ENCODE measurements at regions not wholly inside any gene's neighbourhood (a gene's known extent, or its start where the extent isn't known, plus 50 kb on each side); places are given as distances from the start of the nearest gene placed in this dataset.
A peak's percentile ranks its signal among the peaks of the same experiment; 100 is the strongest.
"Not testable (repeated sequence)": the region's sequence is repeated elsewhere in the genome, so short reads cannot be mapped to it uniquely, and the experiment has no call there.

DNA sequence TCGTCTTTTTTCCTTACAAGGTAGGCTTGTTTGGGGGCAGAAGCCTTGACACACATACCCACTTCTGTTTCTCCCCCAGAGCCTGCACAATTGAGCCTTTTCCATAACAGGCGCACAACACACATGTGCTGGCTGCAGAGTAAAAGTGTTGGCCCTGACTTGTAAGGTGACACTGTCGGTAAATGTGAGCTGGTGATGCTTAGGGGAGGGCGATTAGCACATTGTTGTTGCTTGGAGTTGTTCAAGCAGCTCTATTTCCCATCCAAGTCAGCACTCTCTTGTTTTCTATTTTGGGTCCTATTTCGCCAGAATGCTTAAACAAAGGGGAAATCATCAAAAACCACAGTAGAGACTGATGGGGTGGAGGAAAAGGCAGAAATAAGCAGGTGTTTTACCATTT lies 51.9 kb upstream of the PTPRJ start:
- Mint-ChIP-seq H3K27ac (peak overlapping the region in 2 of 3 donors; percentile 29 to 41), H3K27me3 (no peaks in the 10 kb centered on the region), H3K36me3 (no peaks in the 10 kb centered on the region), H3K9me3 (no peaks in the 10 kb centered on the region), H3K4me3 (peak overlapping the region in 3 of 4 donors; percentile 21 to 81 (median 66)), H3K4me1 (peaks cover 13 to 23% (median 18%) of the 10 kb centered on the region in 3 donors)

DNA sequence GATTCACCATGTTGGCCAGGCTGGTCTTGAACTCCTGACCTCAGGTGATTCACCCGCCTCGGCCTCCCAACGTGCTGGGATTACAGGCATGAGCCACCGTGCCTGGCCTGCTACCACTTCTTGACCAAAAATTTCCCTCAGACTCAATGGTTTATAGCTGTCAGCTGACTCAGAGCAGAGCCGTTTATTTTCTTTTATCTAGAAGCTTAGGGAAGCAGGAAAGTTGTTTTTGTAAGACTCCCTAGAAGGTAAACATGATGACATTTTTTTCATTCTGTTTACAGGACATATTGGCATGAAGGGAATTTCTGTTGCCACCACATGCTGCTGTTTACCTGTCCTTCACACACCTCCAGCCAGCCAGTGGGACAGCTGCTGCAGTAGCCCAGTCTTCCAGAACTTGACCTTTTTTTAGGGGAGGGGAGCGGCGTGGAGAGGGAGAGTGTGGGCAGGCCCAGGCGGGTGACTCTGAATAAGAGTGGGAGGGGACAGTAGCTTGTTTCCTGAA lies 56.1 kb upstream of the PTPRJ start:
- Mint-ChIP-seq H3K27ac (no peak overlapping the region), H3K4me1 (peaks cover 29 to 39% (median 38%) of the 10 kb centered on the region in 3 donors), H3K4me3 (peak overlapping the region in 1 of 4 donors; percentile 84), H3K36me3 (no peaks in the 10 kb centered on the region), H3K9me3 (no peaks in the 10 kb centered on the region), H3K27me3 (no peaks in the 10 kb centered on the region)

DNA sequence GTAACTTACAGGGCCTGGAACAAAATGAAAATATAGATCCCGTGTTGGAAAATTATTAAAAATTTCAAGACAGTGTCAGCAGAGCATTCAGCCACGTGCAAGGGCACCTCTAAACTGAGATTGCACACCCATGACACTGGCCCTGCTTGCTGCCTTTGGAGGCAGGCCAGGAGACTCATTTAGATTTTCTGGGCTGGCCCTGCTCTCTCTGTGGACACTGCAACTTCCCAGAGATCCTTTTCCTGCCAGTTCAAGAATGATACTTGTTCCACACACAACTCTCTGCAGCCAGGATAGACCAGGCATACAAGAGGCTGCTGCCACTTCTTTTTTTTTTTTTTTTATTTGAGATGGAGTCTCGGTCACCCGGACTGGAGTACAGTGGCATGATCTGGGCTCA lies 56.7 kb upstream of the PTPRJ start:
- Mint-ChIP-seq H3K4me3 (peak overlapping the region in 2 of 4 donors; percentile 53 to 68), H3K9me3 (no peaks in the 10 kb centered on the region)

DNA sequence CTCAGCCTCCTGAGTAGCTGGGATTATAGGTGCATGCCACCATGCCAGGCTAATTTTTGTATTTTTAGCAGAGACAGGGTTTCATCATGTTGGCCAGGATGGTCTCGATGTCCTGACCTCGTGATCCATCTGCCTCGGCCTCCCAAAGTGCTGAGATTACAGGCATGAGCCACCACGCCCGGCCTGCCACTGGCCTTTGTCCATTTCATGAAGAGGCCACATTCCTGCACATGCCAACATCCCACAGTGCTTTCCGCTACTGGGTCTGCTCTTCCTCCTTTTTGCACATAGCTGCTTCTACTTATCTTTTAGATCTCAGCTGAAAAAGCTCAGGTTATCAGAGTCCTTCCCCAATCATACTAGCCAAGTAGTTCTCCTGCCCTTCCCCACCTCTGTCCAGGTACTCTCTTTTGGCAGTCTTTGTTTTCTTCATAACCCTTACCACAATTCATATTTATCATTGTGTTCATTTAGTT lies 59.2 kb upstream of the PTPRJ start:
- H3K36me3 Mint-ChIP-seq, H3K9me3 Mint-ChIP-seq, H3K27me3 Mint-ChIP-seq: not testable (repeated sequence)
- Mint-ChIP-seq H3K4me1 (peaks cover 31 to 55% (median 50%) of the 10 kb centered on the region in 3 donors), H3K27ac (peak overlapping the region; percentile 86 to 99 (median 97)), H3K4me3 (peak overlapping the region in 3 of 4 donors; percentile 60 to 94 (median 86))

More for the DNA sequence above, 56.7 kb upstream of the PTPRJ start:
- H3K4me1 Mint-ChIP-seq: peaks cover 31 to 42% (median 41%) of the 10 kb centered on the region in 3 donors
- no peaks in the 10 kb centered on the region for H3K27me3 Mint-ChIP-seq
- H3K36me3 Mint-ChIP-seq: no peaks in the 10 kb centered on the region
- no peak overlapping the region for H3K27ac Mint-ChIP-seq

DNA sequence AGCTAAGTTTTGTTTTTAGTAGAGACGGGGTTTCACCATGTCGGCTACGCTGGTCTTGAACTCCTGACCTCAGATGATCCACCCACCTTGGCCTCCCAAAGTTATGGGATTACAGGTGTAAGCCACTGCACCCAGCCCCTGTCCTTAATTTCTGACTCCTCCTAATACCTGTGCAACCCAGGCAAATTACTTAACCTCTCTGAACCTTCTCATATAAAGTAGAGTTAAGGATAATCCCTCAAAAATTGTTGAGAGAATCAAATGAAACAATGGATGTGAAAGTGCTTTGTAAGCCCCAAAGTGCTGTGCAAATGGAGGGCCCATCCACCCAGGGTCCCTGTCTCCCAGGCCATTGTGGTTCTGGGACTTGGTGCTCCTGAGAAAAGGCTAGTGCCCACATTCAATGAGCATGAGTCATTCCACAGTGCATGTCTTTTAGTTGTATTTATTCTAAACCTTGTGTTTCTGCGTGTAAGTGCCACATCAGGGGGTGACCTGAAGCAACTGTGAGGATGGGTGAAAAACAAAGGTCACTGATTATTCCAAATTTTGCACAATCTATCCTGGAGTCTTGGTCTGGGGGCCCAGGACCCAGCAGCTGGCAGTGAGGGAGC lies 61.4 kb upstream of the PTPRJ start:
- no peaks in the 10 kb centered on the region for H3K27me3 Mint-ChIP-seq
- H3K4me3 Mint-ChIP-seq: peak overlapping the region in 3 of 4 donors; percentile 84 to 94 (median 87)
- peak overlapping the region; percentile 86 to 99 (median 95) for H3K27ac Mint-ChIP-seq
- H3K4me1 Mint-ChIP-seq: peaks cover 45 to 66% (median 55%) of the 10 kb centered on the region in 3 donors
- H3K36me3 Mint-ChIP-seq: no peaks in the 10 kb centered on the region
- no peaks in the 10 kb centered on the region for H3K9me3 Mint-ChIP-seq

DNA sequence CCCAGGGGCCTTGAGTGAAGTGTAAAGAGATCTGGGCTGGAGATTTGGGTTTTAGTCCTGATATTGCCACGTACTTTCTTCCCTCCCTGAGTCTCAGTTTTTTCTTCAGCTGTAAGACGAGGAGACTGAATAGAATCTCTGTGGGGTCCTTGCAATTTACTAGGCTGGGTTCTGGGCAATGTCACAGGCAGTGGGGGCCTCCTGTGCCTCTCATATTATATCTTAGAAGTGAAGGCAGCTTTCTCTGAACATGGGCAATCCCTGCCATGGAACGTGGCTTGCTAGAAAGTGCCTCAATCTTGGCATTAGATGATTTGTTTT lies 62.0 kb upstream of the PTPRJ start:
- no peaks in the 10 kb centered on the region for H3K36me3 Mint-ChIP-seq
- no peaks in the 10 kb centered on the region for H3K9me3 Mint-ChIP-seq
- H3K27ac Mint-ChIP-seq: peak overlapping the region; percentile 86 to 99 (median 95)
- H3K4me1 Mint-ChIP-seq: peaks cover 52 to 71% (median 61%) of the 10 kb centered on the region in 3 donors
- H3K4me3 Mint-ChIP-seq: peak overlapping the region; percentile 63 to 87 (median 82)
- H3K27me3 Mint-ChIP-seq: no peaks in the 10 kb centered on the region

DNA sequence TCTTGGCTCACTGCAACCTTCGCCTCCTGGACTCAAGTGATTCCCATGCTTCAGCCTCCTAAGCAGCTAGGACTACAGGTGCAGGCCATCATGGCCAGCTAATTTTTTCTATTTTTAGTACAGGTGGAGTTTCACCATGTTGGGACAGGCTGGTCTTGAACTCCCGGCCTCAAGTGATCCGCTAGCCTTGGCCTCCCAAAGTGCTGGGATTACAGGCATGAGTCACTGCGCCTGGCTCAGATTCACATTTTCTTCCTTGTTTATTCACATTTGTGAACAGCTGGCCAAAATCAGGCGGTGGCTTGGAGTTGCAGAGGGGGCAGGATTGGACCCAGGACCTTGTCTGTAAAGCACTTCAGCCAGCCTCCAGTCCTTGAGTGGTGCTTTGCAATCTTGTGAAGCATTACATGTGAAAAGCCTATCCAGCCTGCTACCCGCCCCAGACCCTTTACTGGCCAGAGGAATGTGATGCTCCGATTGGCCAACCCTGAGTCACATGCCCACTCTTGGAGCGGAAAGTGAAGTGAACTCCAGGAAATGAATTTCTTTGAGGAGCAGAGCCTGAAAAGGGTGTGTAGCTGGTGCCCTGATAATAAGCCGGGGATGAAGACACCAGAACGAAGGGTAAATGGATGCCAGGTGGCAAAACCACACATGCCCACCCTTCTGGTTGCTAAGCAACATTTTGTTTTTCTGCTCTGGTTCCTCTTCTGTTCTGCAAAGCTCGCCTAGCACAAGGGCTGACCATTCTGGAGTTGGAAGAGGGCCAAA lies 62.6 kb upstream of the PTPRJ start:
- Mint-ChIP-seq H3K36me3 (no peaks in the 10 kb centered on the region), H3K4me1 (peaks cover 57 to 73% (median 61%) of the 10 kb centered on the region in 3 donors), H3K27ac (peak overlapping the region; percentile 86 to 99 (median 95)), H3K27me3 (no peaks in the 10 kb centered on the region), H3K9me3 (no peaks in the 10 kb centered on the region), H3K4me3 (peak overlapping the region; percentile 63 to 87 (median 82))

DNA sequence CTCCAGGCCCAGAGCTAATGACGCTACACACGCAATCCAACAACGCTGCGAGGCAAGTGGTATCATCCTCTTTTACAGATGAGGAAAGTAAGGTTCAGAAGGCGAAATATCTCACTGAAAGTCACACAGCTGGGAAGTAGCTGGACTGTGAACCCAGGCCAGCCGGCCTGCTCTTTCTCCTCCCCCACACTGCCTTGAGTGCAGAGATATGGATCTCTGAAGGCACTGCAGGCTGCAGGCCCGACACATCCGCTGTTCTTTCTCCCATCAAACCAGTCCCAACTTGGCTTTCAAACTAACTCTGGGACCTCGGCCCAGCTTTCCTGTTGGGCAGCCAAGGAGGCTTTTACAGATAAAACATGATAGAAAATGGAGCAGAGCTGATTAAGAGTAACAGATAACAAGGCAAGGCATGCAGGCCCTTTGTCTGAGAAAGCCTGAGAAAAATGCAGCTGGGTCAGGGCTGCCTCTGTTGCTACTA lies 64.0 kb upstream of the PTPRJ start:
- Mint-ChIP-seq H3K27ac (peak overlapping the region; percentile 7 to 92 (median 50)), H3K9me3 (no peaks in the 10 kb centered on the region), H3K4me3 (peak overlapping the region in 3 of 4 donors; percentile 6 to 65 (median 42)), H3K36me3 (peaks cover 1% of the 10 kb centered on the region), H3K27me3 (no peaks in the 10 kb centered on the region), H3K4me1 (peaks cover 61 to 77% (median 67%) of the 10 kb centered on the region in 3 donors)

DNA sequence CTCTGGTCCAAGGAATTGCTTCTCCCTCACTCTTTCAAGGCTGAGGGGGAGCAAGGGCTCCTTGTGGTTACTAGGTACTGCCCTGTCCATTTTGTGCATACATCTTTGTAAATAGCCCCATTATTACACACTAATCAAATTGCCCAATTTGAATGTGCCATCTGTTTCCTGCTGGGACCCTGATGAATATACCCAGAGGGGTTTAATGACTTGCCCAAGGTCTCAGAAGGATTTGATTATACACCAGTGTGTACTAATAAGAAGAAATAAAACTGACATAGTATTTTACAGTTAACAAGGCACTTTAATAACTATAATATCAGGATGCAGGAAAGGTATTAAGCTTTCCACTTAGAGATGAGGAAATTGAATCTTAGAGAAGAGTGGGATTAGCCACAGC lies 64.6 kb upstream of the PTPRJ start:
- Mint-ChIP-seq H3K9me3 (no peaks in the 10 kb centered on the region), H3K27ac (peak overlapping the region in 2 of 3 donors; percentile 50 to 92), H3K4me3 (peak overlapping the region in 3 of 4 donors; percentile 42 to 76 (median 65)), H3K27me3 (no peaks in the 10 kb centered on the region), H3K36me3 (peaks cover 2% of the 10 kb centered on the region), H3K4me1 (peaks cover 56 to 71% (median 65%) of the 10 kb centered on the region in 3 donors)

DNA sequence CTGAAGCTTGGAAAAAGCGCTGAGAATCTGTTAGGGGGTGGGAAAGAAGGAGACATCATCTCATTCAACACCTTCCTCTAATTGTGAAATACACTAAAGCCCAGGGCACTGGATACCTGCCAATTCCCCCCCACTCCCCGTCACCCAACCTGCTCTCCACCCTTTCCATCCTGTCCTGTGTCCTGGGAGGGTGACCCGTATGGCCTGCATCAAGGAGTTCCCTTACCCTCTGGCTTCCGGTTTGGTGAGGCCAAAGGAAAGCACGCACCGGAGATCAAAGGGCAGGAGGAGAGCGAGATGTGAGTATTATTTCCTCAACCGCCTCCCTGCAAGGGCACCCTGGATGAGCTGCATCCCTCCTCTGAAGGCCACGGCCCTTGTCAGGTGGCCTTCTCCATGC lies 65.0 kb upstream of the PTPRJ start:
- Mint-ChIP-seq H3K4me1 (peaks cover 52 to 67% (median 62%) of the 10 kb centered on the region in 3 donors), H3K27me3 (no peaks in the 10 kb centered on the region), H3K27ac (peak overlapping the region in 2 of 3 donors; percentile 50 to 92), H3K36me3 (peaks cover 2% of the 10 kb centered on the region), H3K9me3 (no peaks in the 10 kb centered on the region), H3K4me3 (peak overlapping the region in 3 of 4 donors; percentile 25 to 76 (median 65))

DNA sequence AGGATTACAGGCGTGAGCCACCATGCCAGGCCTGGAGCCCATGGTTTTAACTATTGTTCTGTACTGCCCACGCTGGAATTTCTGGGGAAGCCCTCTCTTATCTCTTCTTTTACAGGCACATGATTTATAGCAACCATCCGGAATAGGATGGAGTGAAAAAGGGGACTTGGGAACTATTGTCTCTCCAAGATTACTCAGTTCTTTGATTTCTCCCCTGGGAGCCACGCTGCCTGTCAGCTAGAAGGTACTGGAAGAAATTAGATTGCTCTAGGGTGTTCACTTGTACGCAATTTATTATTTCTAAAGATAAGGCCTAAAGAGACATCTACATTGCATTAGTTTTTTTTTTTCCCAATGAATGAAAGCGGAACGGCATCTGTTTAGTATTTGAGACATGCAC lies 65.6 kb upstream of the PTPRJ start:
- Mint-ChIP-seq H3K9me3 (no peaks in the 10 kb centered on the region), H3K4me3 (peak overlapping the region in 1 of 4 donors; percentile 55), H3K27me3 (no peaks in the 10 kb centered on the region), H3K27ac (no peak overlapping the region), H3K36me3 (peaks cover 2% of the 10 kb centered on the region), H3K4me1 (peaks cover 46 to 62% (median 60%) of the 10 kb centered on the region in 3 donors)

DNA sequence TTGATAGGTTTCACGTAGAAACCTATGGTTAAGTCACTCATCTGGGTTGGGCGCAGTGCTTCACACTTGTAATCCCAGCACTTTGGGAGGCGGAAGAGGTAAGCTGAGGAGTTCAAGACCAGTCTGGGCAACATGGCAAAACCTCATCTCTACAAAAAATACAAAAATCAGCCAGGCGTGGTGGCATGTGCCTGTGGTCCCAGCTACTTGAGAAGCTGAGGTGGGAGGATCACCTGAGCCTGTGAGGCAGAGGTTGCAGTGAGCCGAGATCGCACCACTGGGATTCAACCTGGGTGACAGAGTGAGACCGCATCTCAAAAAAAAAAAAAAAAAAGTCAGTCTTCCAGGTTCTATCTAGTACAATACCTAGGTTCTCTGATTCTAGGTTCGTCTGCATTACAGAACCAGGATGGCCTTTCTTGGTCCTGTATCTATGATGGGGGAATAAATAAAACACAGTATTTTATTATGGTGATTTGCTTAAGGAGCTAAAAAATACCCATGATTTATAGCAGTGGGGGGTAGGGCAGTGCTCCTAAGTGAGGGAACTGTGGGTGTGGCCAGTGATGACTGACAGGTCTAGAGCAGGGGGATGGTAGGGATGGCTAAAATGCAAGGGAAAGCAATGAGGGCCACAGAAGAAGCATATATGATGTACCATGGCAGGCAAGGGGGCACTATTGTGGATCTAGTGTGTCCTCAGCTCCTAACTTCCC lies 65.5 kb upstream of the NUP160 start:
- peaks cover 36 to 54% (median 51%) of the 10 kb centered on the region in 3 donors for H3K4me1 Mint-ChIP-seq
- no peaks in the 10 kb centered on the region for H3K27me3 Mint-ChIP-seq
- H3K9me3 Mint-ChIP-seq: no peaks in the 10 kb centered on the region
- peak overlapping the region in 2 of 4 donors; percentile 9 to 63 for H3K4me3 Mint-ChIP-seq
- H3K36me3 Mint-ChIP-seq: peaks cover 2% of the 10 kb centered on the region
- peak overlapping the region in 2 of 3 donors; percentile 34 to 60 for H3K27ac Mint-ChIP-seq

DNA sequence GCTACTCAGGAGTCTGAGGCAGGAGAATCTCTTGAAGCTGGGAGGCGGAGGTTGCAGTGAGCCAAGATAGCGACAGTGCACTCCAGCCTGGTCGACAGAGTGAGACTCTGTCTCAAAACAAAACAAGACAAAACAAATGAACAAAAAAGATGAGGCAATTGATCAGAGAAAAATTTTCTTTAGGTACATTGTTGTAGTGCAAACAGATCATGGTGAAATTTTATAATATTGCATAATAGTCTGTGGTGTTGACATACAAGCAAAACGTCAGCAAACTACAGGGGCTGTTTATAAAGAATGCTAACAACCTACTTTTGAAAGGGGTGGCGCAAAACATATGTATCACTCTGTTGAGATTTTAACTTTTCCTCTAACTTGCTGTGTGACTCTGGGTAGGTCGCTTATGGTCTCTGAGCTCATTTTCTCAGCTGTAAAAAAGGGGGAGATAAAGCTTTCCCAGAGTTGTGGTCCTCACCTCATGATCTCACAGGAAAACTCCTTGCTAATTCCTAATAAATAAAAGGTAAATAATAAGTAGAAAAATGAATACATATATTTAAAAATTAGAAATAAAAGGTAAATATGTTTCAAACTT lies 64.8 kb upstream of the NUP160 start:
- peaks cover 2% of the 10 kb centered on the region for H3K36me3 Mint-ChIP-seq
- H3K4me3 Mint-ChIP-seq: peak overlapping the region in 1 of 4 donors; percentile 28
- H3K9me3 Mint-ChIP-seq: no peaks in the 10 kb centered on the region
- peak overlapping the region in 1 of 3 donors; percentile 60 for H3K27ac Mint-ChIP-seq
- H3K4me1 Mint-ChIP-seq: peaks cover 28 to 51% (median 48%) of the 10 kb centered on the region in 3 donors
- H3K27me3 Mint-ChIP-seq: no peaks in the 10 kb centered on the region

DNA sequence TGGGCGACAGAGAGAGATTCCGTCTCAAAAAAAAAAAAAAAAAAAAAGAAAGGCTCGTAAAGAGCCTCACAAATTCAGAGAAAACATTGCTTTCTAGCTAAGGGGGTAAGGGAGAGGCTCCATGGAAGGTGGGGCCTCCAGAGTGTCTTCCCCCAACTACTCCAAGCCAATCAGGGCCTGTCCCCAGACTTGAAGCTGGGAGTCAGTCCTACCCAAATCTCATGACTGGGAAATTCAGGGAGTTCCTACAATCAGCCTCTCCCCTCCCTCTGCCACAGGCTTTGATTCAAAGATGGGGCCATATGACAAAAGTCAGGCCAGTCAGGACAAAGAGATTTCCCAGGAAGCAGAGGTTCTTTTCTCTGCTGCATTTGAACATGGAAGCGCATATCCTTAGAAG lies 63.0 kb upstream of the NUP160 start:
- H3K36me3 Mint-ChIP-seq: peaks cover 2% of the 10 kb centered on the region
- peaks cover 19 to 44% (median 36%) of the 10 kb centered on the region in 3 donors for H3K4me1 Mint-ChIP-seq
- no peaks in the 10 kb centered on the region for H3K27me3 Mint-ChIP-seq
- no peaks in the 10 kb centered on the region for H3K9me3 Mint-ChIP-seq
- H3K27ac Mint-ChIP-seq: no peak overlapping the region
- H3K4me3 Mint-ChIP-seq: no peak overlapping the region
